ENCODE measurements at regions not wholly inside any gene's neighbourhood (a gene's known extent, or its start where the extent isn't known, plus 50 kb on each side); places are given as distances from the start of the nearest gene placed in this dataset.
"Not testable (repeated sequence)": the region's sequence is repeated elsewhere in the genome, so short reads cannot be mapped to it uniquely, and the experiment has no call there.

- no peak for DNase-seq
Measured at GRCh38 chr7:125436220-125436619, 506.6 kb upstream of the POT1 start.

GRCh38 chr7:125431349-125431748, 501.7 kb upstream of the POT1 start:
- DNase-seq, result no peak

- no peak for DNase-seq
Measured at GRCh38 chr7:125430013-125430412, 500.4 kb upstream of the POT1 start.

GRCh38 chr7:125427676-125428075, 498.1 kb upstream of the POT1 start:
- DNase-seq, result no peak

- DNase-seq, result no peak
Measured at GRCh38 chr7:125425506-125425905, 495.9 kb upstream of the POT1 start.

- no peak for DNase-seq
Measured at GRCh38 chr7:125424721-125425120, 495.1 kb upstream of the POT1 start.

- no peak for DNase-seq
Measured at GRCh38 chr7:125423458-125424155, 494.0 kb upstream of the POT1 start.

- not testable (repeated sequence) for DNase-seq
Measured at GRCh38 chr7:125421407-125421806, 491.8 kb upstream of the POT1 start.

- DNase-seq, result no peak
Measured at GRCh38 chr7:125412890-125413665, 483.5 kb upstream of the POT1 start.

GRCh38 chr7:125409921-125410320, 480.3 kb upstream of the POT1 start:
- DNase-seq, result no peak

- DNase-seq, result no peak
Measured at GRCh38 chr7:125406111-125406510, 476.5 kb upstream of the POT1 start.

- no peak for DNase-seq
Measured at GRCh38 chr7:125399408-125399807, 469.8 kb upstream of the POT1 start.

GRCh38 chr7:125396466-125397151, 467.0 kb upstream of the POT1 start:
- no peak for DNase-seq

GRCh38 chr7:125391921-125392320, 462.3 kb upstream of the POT1 start:
- DNase-seq, result no peak

GRCh38 chr7:125390981-125391380, 461.4 kb upstream of the POT1 start:
- no peak for DNase-seq

- DNase-seq, result no peak
Measured at GRCh38 chr7:125386211-125386610, 456.6 kb upstream of the POT1 start.

- no peak for DNase-seq
Measured at GRCh38 chr7:125383324-125383723, 453.7 kb upstream of the POT1 start.

- DNase-seq, result no peak
Measured at GRCh38 chr7:125382401-125382800, 452.8 kb upstream of the POT1 start.

- DNase-seq, result no peak
Measured at GRCh38 chr7:125375942-125376341, 446.3 kb upstream of the POT1 start.

GRCh38 chr7:125370502-125370901, 440.9 kb upstream of the POT1 start:
- no peak for DNase-seq

- DNase-seq, result no peak
Measured at GRCh38 chr7:125363873-125364272, 434.2 kb upstream of the POT1 start.

- no peak for DNase-seq
Measured at GRCh38 chr7:125358551-125359167, 429.0 kb upstream of the POT1 start.

GRCh38 chr7:125357676-125358455, 428.2 kb upstream of the POT1 start:
- peak; percentile 6 for DNase-seq
